Liver (tissue), 8 donors: ENCODE measurements at regions not wholly inside any gene's neighbourhood (a gene's known extent, or its start where the extent isn't known, plus 50 kb on each side); places are given as distances from the start of the nearest gene placed in this dataset.

Experiments
- DNase-seq: peaks from one replicate; pipeline ENCODE4 v3.0.0-alpha.2; 2017; ENCODE audit warnings: low spot score
- H3K27ac ChIP-seq, 2 donors: one replicate each; pipeline ENCODE4 v1.7.0; 2013; ENCODE audit warnings: inconsistent platforms in 2 of 2, low read length in 2 of 2, control low read depth in 1 of 2, low read depth in 1 of 2, mild to moderate bottlenecking in 1 of 2
- H3K27me3 ChIP-seq, 4 donors: one replicate each; pipeline versions ENCODE4 v1.6.1 to v1.7.0; 2013; ENCODE audit warnings: low read length in 3 of 4, inconsistent platforms in 1 of 4, mild to moderate bottlenecking in 1 of 4, moderate library complexity in 1 of 4; ENCODE audit not compliant: control insufficient read depth in 4 of 4, insufficient read depth in 4 of 4
- H3K36me3 ChIP-seq, 4 donors: one replicate each; pipeline versions ENCODE4 v1.6.1 to v1.7.0; 2013; ENCODE audit warnings: low read length in 3 of 4, mild to moderate bottlenecking in 3 of 4, low read depth in 1 of 4, moderate library complexity in 1 of 4; ENCODE audit not compliant: control insufficient read depth in 4 of 4, insufficient read depth in 3 of 4
- H3K4me1 ChIP-seq, 4 donors: one replicate each; pipeline versions ENCODE4 v1.6.1 to v1.7.0; 2013; ENCODE audit warnings: low read length in 3 of 4, mild to moderate bottlenecking in 3 of 4, moderate library complexity in 1 of 4; ENCODE audit not compliant: control insufficient read depth in 4 of 4, insufficient read depth in 4 of 4
- H3K4me3 ChIP-seq, 3 donors: one replicate each; pipeline versions ENCODE4 v1.6.1 to v1.7.0; 2013; ENCODE audit warnings: low read length in 3 of 3, control low read depth in 1 of 3, low read depth in 1 of 3, mild to moderate bottlenecking in 1 of 3
- H3K9ac ChIP-seq, 2 donors: one replicate each; pipeline ENCODE4 v1.7.0; 2013; ENCODE audit warnings: low read length in 2 of 2, mild to moderate bottlenecking in 2 of 2, moderate library complexity in 2 of 2, control low read depth in 1 of 2, low read depth in 1 of 2
- H3K9me3 ChIP-seq, 4 donors: one replicate each; pipeline versions ENCODE4 v1.6.1 to v1.7.0; 2013; ENCODE audit warnings: low read length in 3 of 4; ENCODE audit not compliant: control insufficient read depth in 4 of 4
- FOXA2 ChIP-seq: IDR thresholded peaks from 2 replicates; pipeline ENCODE4 v1.6.1; 2016; ENCODE audit warnings: antibody characterized with exemption
- GABPA ChIP-seq, 2 donors: IDR thresholded peaks in 1 of 2; conservative IDR thresholded peaks in 1 of 2; 2 replicates each; pipeline ENCODE4 v1.6.1; 2016; ENCODE audit warnings: antibody characterized with exemption in 2 of 2, mild to moderate bottlenecking in 1 of 2, moderate library complexity in 1 of 2
- HNF4A ChIP-seq, 2 donors: conservative IDR thresholded peaks; 2 replicates each; pipeline ENCODE4 v1.6.1; 2016; ENCODE audit warnings: antibody characterized with exemption in 2 of 2, mild to moderate bottlenecking in 2 of 2
- NR2F2 ChIP-seq: IDR thresholded peaks from 2 replicates; pipeline ENCODE4 v1.6.1; 2016; ENCODE audit warnings: antibody characterized with exemption
- RAD21 ChIP-seq, 2 donors: IDR thresholded peaks; 2 replicates each; pipeline ENCODE4 v1.6.1; 2016; ENCODE audit warnings: antibody characterized with exemption in 2 of 2, mild to moderate bottlenecking in 2 of 2
- RXRA ChIP-seq, 2 donors: IDR thresholded peaks; 2 replicates each; pipeline ENCODE4 v1.6.1; 2017 to 2018; ENCODE audit warnings: antibody characterized with exemption in 2 of 2, mild to moderate bottlenecking in 1 of 2
- SP1 ChIP-seq: IDR thresholded peaks from 2 replicates; pipeline ENCODE4 v1.6.1; 2018; ENCODE audit warnings: antibody characterized with exemption, mild to moderate bottlenecking
- TAF1 ChIP-seq: conservative IDR thresholded peaks from 2 replicates; pipeline ENCODE4 v1.6.1; 2016; ENCODE audit warnings: antibody characterized with exemption, mild to moderate bottlenecking
- WGBS: extraction: QIAGEN DNeasy Blood & Tissue Kit; methylation state at CpG from one replicate; pipeline ENCODE4 v1.1.7; 2013; 5-methylcytosine and 5-hydroxymethylcytosine counted together
- TF ChIP-seq, protein P1 (sequence below): IDR thresholded peaks from 2 replicates; pipeline ENCODE4 v1.6.1; 2016; ENCODE audit warnings: antibody characterized with exemption
- TF ChIP-seq, protein P2 (sequence below): IDR thresholded peaks from 2 replicates; pipeline ENCODE4 v1.6.1; 2016; ENCODE audit warnings: antibody characterized with exemption
- TF ChIP-seq, protein P3 (sequence below): IDR thresholded peaks from 2 replicates; pipeline ENCODE4 v1.6.1; 2016; ENCODE audit warnings: antibody characterized with exemption
- TF ChIP-seq, protein P4 (sequence below): fragments of 150-350 bp; IDR thresholded peaks from 2 replicates; pipeline ENCODE4 v1.5.1; 2017; ENCODE audit warnings: improper control_type of control experiment, low read depth, low read length; ENCODE audit not compliant: missing input control
- TF ChIP-seq, protein P5 (sequence below): IDR thresholded peaks from 2 replicates; pipeline ENCODE4 v1.6.1; 2016; ENCODE audit warnings: antibody characterized with exemption, mild to moderate bottlenecking
- donor health status: healthy.
- donor health status: healthy.
- donor health status: healthy.
- donor health status: healthy.
- donor health status: healthy.

DNA sequence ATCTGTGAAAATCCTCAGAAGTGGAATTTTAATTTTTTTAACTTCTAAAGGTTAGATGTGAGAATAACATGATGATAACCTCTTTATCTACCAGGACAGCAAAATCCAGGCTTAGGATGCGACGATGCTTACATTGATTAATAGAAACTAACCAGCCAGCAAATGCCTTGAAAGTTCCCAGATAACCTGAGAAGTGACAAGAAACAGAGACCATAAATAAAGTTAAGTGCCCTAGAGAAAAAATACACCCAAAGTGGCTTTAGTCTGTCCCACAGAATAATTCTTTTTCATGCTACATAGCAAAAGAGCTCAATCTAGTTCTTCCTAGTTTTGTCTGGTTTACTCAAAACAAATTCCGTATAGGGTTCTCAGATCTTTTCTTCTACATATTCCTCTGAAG lies 262.7 kb downstream of the WDR11 start:
- H3K27ac ChIP-seq: no peak overlapping the region
- 80% methylated on average over 3 of the region's 3 CpGs for WGBS

DNA sequence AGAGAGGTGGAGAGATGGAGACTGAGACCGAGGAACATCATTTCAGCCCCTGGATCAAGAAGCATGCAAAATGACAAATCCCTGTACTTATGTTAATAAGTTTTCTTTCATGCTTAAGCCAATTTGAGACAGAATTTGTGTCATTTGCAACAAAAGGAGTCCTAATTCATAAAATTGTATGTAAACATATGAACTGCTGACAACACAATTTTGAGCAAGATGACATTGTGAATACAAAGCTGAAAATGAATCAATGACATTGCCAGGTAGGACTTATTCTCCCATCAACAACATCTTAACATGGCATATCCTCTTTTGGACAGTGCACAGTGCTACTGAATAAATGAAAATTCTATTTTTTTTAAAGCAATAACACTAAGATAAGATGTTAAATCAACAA lies 264.0 kb downstream of the WDR11 start:
- no peak for DNase-seq
- Histone ChIP-seq H3K4me3 (no peak overlapping the region), H3K9ac (no peak overlapping the region), H3K27me3 (peaks cover 0 to 2% (median 0%) of the 10 kb centered on the region in 4 donors), H3K9me3 (peaks cover 0 to 9% (median 2%) of the 10 kb centered on the region in 4 donors), H3K36me3 (no peaks in the 10 kb centered on the region), H3K27ac (no peak overlapping the region), H3K4me1 (no peaks in the 10 kb centered on the region)
- no peak for TF ChIP-seq SP1
- TF ChIP-seq FOXA2: no peak
- TF ChIP-seq, protein P1, sequence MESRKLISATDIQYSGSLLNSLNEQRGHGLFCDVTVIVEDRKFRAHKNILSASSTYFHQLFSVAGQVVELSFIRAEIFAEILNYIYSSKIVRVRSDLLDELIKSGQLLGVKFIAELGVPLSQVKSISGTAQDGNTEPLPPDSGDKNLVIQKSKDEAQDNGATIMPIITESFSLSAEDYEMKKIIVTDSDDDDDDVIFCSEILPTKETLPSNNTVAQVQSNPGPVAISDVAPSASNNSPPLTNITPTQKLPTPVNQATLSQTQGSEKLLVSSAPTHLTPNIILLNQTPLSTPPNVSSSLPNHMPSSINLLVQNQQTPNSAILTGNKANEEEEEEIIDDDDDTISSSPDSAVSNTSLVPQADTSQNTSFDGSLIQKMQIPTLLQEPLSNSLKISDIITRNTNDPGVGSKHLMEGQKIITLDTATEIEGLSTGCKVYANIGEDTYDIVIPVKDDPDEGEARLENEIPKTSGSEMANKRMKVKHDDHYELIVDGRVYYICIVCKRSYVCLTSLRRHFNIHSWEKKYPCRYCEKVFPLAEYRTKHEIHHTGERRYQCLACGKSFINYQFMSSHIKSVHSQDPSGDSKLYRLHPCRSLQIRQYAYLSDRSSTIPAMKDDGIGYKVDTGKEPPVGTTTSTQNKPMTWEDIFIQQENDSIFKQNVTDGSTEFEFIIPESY: no peak
- TF ChIP-seq, protein P2, sequence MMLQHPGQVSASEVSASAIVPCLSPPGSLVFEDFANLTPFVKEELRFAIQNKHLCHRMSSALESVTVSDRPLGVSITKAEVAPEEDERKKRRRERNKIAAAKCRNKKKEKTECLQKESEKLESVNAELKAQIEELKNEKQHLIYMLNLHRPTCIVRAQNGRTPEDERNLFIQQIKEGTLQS: no peak
- no peak for TF ChIP-seq GABPA (IDR thresholded peaks at IDR 0.05 in 1 of 2, conservative IDR thresholded peaks at IDR 0.05 in 1 of 2)
- TF ChIP-seq, protein P3, sequence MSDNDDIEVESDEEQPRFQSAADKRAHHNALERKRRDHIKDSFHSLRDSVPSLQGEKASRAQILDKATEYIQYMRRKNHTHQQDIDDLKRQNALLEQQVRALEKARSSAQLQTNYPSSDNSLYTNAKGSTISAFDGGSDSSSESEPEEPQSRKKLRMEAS: no peak
- TF ChIP-seq, protein P4, sequence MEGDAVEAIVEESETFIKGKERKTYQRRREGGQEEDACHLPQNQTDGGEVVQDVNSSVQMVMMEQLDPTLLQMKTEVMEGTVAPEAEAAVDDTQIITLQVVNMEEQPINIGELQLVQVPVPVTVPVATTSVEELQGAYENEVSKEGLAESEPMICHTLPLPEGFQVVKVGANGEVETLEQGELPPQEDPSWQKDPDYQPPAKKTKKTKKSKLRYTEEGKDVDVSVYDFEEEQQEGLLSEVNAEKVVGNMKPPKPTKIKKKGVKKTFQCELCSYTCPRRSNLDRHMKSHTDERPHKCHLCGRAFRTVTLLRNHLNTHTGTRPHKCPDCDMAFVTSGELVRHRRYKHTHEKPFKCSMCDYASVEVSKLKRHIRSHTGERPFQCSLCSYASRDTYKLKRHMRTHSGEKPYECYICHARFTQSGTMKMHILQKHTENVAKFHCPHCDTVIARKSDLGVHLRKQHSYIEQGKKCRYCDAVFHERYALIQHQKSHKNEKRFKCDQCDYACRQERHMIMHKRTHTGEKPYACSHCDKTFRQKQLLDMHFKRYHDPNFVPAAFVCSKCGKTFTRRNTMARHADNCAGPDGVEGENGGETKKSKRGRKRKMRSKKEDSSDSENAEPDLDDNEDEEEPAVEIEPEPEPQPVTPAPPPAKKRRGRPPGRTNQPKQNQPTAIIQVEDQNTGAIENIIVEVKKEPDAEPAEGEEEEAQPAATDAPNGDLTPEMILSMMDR: no peak
- 91% methylated on average over 1 of the region's 1 CpG for WGBS

More for the DNA sequence above, 262.7 kb downstream of the WDR11 start:
- no peak for DNase-seq
- Histone ChIP-seq H3K9me3 (peaks cover 0 to 9% (median 2%) of the 10 kb centered on the region in 4 donors), H3K4me3 (no peak overlapping the region), H3K27me3 (peaks cover 0 to 2% (median 0%) of the 10 kb centered on the region in 4 donors), H3K4me1 (no peaks in the 10 kb centered on the region), H3K9ac (no peak overlapping the region), H3K36me3 (no peaks in the 10 kb centered on the region)
- TF ChIP-seq, protein P3: no peak
- TF ChIP-seq, protein P5, sequence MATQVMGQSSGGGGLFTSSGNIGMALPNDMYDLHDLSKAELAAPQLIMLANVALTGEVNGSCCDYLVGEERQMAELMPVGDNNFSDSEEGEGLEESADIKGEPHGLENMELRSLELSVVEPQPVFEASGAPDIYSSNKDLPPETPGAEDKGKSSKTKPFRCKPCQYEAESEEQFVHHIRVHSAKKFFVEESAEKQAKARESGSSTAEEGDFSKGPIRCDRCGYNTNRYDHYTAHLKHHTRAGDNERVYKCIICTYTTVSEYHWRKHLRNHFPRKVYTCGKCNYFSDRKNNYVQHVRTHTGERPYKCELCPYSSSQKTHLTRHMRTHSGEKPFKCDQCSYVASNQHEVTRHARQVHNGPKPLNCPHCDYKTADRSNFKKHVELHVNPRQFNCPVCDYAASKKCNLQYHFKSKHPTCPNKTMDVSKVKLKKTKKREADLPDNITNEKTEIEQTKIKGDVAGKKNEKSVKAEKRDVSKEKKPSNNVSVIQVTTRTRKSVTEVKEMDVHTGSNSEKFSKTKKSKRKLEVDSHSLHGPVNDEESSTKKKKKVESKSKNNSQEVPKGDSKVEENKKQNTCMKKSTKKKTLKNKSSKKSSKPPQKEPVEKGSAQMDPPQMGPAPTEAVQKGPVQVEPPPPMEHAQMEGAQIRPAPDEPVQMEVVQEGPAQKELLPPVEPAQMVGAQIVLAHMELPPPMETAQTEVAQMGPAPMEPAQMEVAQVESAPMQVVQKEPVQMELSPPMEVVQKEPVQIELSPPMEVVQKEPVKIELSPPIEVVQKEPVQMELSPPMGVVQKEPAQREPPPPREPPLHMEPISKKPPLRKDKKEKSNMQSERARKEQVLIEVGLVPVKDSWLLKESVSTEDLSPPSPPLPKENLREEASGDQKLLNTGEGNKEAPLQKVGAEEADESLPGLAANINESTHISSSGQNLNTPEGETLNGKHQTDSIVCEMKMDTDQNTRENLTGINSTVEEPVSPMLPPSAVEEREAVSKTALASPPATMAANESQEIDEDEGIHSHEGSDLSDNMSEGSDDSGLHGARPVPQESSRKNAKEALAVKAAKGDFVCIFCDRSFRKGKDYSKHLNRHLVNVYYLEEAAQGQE: no peak
- TF ChIP-seq SP1 (no peak), NR2F2 (no peak), RXRA (IDR thresholded peaks at IDR 0.05) (no peak), TAF1 (no peak), HNF4A (conservative IDR thresholded peaks at IDR 0.05) (no peak), RAD21 (IDR thresholded peaks at IDR 0.05) (no peak)
- TF ChIP-seq, protein P2: no peak
